Epithelial cell of proximal tubule (primary cell): ENCODE measurements at regions not wholly inside any gene's neighbourhood (a gene's known extent, or its start where the extent isn't known, plus 50 kb on each side); places are given as distances from the start of the nearest gene placed in this dataset.

Source experiments
- DNase-seq: peaks from one replicate; pipeline ENCODE4 v3.0.0-alpha.2; 2011; ENCODE audit warnings: low read depth
- H3K4me3 ChIP-seq: 2 replicates; pipeline ENCODE4 v1.5.1; 2011; ENCODE audit warnings: low read depth, mild to moderate bottlenecking, low read length
- CTCF ChIP-seq: conservative IDR thresholded peaks from 2 replicates; pipeline ENCODE4 v1.5.1; 2012; ENCODE audit warnings: low read depth, mild to moderate bottlenecking, low read length

GRCh38 chr9:115200711-115201505 is 83.0 kb upstream of the TNC start:
- H3K4me3 ChIP-seq, result no peak overlapping the region
- no peak for TF ChIP-seq CTCF
- DNase-seq, result no peak

- H3K4me3 ChIP-seq, result no peak overlapping the region
- TF ChIP-seq CTCF, result no peak
- no peak for DNase-seq
Observed at GRCh38 chr9:115202181-115202580, 84.2 kb upstream of the TNC start.

- peak; percentile 18 for TF ChIP-seq CTCF
- DNase-seq, result no peak
- no peak overlapping the region for H3K4me3 ChIP-seq
Observed at GRCh38 chr9:115202960-115203751, 85.2 kb upstream of the TNC start.

- peak; percentile 87 for DNase-seq
- H3K4me3 ChIP-seq, result no peak overlapping the region
- no peak for TF ChIP-seq CTCF
Observed at GRCh38 chr9:115204904-115205453, 87.0 kb upstream of the TNC start.

GRCh38 chr9:115207003-115207836 is 89.3 kb upstream of the TNC start:
- DNase-seq, result no peak
- H3K4me3 ChIP-seq, result no peak overlapping the region
- TF ChIP-seq CTCF, result no peak

- no peak overlapping the region for H3K4me3 ChIP-seq
- no peak for DNase-seq
- TF ChIP-seq CTCF, result no peak
Observed at GRCh38 chr9:115208501-115208900, 90.5 kb upstream of the TNC start.
